Spleen (tissue), 7 donors: ENCODE measurements at regions not wholly inside any gene's neighbourhood (a gene's known extent, or its start where the extent isn't known, plus 50 kb on each side); places are given as distances from the start of the nearest gene placed in this dataset.

Experiments
- CTCF ChIP-seq, 11 experiments: fragments of 200-600 bp in 7 of 11; fragments of 450-650 bp in 4 of 11; sonication (generic) in 4 of 11; IDR thresholded peaks in 8 of 11; conservative IDR thresholded peaks in 3 of 11; 1 replicate in 7 of 11; 2 replicates in 4 of 11; pipeline versions ENCODE4 v1.4.0 to v1.8.0; 2016 to 2021; ENCODE audit warnings: antibody characterized with exemption in 11 of 11, inconsistent platforms in 4 of 11, mild to moderate bottlenecking in 1 of 11
- POLR2A ChIP-seq, 3 donors: fragments of 450-650 bp; IDR thresholded peaks; one replicate each; pipeline ENCODE4 v1.5.1; 2017; ENCODE audit warnings: antibody characterized with exemption in 3 of 3, mild to moderate bottlenecking in 1 of 3
- POLR2AphosphoS5 ChIP-seq, 3 donors: sonication (generic); formaldehyde crosslinking; IDR thresholded peaks; one replicate each; pipeline ENCODE4 v1.5.1; 2017; ENCODE audit warnings: antibody characterized with exemption in 3 of 3
- donor health status: DM: no; HTN: no; CAD: no; lungs with moderate emphysema.
- donor health status: DM: no; HTN: no; CAD: no.
- donor health status: DM: no; HTN: no; CAD: no.

- TF ChIP-seq CTCF (IDR thresholded peaks at IDR 0.05 in 8 of 11, conservative IDR thresholded peaks at IDR 0.05 in 3 of 11) (no peak), POLR2A (IDR thresholded peaks at IDR 0.05) (no peak), POLR2AphosphoS5 (IDR thresholded peaks at IDR 0.05) (no peak)
Measured at GRCh38 chr2:204468746-204469429, 76.4 kb upstream of the PARD3B start.
